ENCODE measurements at regions not wholly inside any gene's neighbourhood (a gene's known extent, or its start where the extent isn't known, plus 50 kb on each side); places are given as distances from the start of the nearest gene placed in this dataset.

DNA sequence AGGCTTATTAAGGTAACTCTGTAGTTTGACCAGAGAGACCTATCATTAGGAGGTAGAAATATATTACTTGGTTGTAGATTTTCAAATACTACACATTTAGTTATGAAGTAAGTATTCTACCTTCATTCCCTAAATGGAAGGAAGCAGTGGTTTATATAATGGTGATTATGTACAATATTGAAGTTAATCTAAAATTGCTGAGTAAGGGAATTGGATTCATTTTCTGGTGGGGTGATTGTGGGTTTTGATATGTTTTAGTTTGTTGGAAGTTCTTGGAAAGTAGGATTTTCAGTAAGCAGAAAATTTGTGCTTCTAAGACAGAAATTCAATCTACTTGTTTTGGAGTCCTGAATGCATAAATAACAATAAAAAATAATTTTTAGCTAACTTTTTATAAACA, 1830.9 kb upstream of the ADGRL3 start:
- no peak overlapping the region for H3K4me3 Mint-ChIP-seq
- no peak overlapping the region for H3K27ac Mint-ChIP-seq
- H3K9me3 Mint-ChIP-seq: no peaks in the 10 kb centered on the region
- DNase-seq (ENCODE audit: extremely low spot score, unreplicated experiment): no peak
- TF ChIP-seq, protein P1, sequence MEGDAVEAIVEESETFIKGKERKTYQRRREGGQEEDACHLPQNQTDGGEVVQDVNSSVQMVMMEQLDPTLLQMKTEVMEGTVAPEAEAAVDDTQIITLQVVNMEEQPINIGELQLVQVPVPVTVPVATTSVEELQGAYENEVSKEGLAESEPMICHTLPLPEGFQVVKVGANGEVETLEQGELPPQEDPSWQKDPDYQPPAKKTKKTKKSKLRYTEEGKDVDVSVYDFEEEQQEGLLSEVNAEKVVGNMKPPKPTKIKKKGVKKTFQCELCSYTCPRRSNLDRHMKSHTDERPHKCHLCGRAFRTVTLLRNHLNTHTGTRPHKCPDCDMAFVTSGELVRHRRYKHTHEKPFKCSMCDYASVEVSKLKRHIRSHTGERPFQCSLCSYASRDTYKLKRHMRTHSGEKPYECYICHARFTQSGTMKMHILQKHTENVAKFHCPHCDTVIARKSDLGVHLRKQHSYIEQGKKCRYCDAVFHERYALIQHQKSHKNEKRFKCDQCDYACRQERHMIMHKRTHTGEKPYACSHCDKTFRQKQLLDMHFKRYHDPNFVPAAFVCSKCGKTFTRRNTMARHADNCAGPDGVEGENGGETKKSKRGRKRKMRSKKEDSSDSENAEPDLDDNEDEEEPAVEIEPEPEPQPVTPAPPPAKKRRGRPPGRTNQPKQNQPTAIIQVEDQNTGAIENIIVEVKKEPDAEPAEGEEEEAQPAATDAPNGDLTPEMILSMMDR (conservative IDR thresholded peaks at IDR 0.05): no peak
- H3K36me3 Mint-ChIP-seq: no peaks in the 10 kb centered on the region
- no peaks in the 10 kb centered on the region for H3K27me3 Mint-ChIP-seq
- H3K4me1 Mint-ChIP-seq (ENCODE audit: unreplicated experiment): no peaks in the 10 kb centered on the region

DNA sequence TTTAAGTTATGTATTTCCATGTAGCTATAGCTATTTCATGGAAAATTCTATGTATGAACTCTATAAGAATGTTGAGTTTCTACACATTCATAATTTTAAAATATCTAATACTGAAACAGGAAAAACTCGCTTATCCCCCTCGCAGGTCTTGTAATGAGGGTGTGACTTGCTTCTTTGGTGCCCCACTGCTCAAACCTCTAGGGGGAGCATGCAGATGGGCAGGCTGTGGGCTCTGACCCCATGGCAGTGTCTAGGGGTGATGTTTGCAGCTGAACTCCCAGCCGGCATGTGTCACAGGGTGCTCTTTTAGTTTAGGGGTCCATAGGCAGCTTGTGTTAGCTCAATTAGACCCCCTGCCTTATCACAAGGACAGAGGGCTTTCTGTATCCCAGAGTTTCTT, 1825.7 kb upstream of the ADGRL3 start:
- Mint-ChIP-seq H3K4me1 (ENCODE audit: unreplicated experiment) (no peaks in the 10 kb centered on the region), H3K4me3 (no peak overlapping the region), H3K27ac (no peak overlapping the region), H3K9me3 (peaks cover 5% of the 10 kb centered on the region), H3K27me3 (no peaks in the 10 kb centered on the region), H3K36me3 (no peaks in the 10 kb centered on the region)
- DNase-seq (ENCODE audit: extremely low spot score, unreplicated experiment): no peak
- TF ChIP-seq, protein P1 (conservative IDR thresholded peaks at IDR 0.05): peak; percentile 32

GRCh38 chr4:59380841-59381366, 1819.2 kb upstream of the ADGRL3 start:
- TF ChIP-seq, protein P1 (conservative IDR thresholded peaks at IDR 0.05): no peak
- Mint-ChIP-seq H3K36me3 (no peaks in the 10 kb centered on the region), H3K27ac (no peak overlapping the region), H3K9me3 (peaks cover 5% of the 10 kb centered on the region), H3K4me1 (ENCODE audit: unreplicated experiment) (no peaks in the 10 kb centered on the region), H3K4me3 (no peak overlapping the region), H3K27me3 (no peaks in the 10 kb centered on the region)
- DNase-seq (ENCODE audit: extremely low spot score, unreplicated experiment): no peak

GRCh38 chr4:59381591-59381990, 1818.5 kb upstream of the ADGRL3 start:
- no peaks in the 10 kb centered on the region for H3K27me3 Mint-ChIP-seq
- TF ChIP-seq, protein P1 (conservative IDR thresholded peaks at IDR 0.05): no peak
- no peak overlapping the region for H3K27ac Mint-ChIP-seq
- no peaks in the 10 kb centered on the region for H3K36me3 Mint-ChIP-seq
- H3K4me1 Mint-ChIP-seq (ENCODE audit: unreplicated experiment): no peaks in the 10 kb centered on the region
- no peak for DNase-seq (ENCODE audit: extremely low spot score, unreplicated experiment)
- peaks cover 5% of the 10 kb centered on the region for H3K9me3 Mint-ChIP-seq
- H3K4me3 Mint-ChIP-seq: no peak overlapping the region

GRCh38 chr4:59387759-59388758, 1812.1 kb upstream of the ADGRL3 start:
- no peaks in the 10 kb centered on the region for H3K36me3 Mint-ChIP-seq
- TF ChIP-seq, protein P1 (conservative IDR thresholded peaks at IDR 0.05): no peak
- H3K4me1 Mint-ChIP-seq (ENCODE audit: unreplicated experiment): no peaks in the 10 kb centered on the region
- DNase-seq (ENCODE audit: extremely low spot score, unreplicated experiment): no peak
- H3K4me3 Mint-ChIP-seq: no peak overlapping the region
- H3K9me3 Mint-ChIP-seq: peaks cover 4% of the 10 kb centered on the region
- no peaks in the 10 kb centered on the region for H3K27me3 Mint-ChIP-seq
- H3K27ac Mint-ChIP-seq: no peak overlapping the region

Data from type B pancreatic cell (in vitro differentiated cells).